WI38 (cell line): ENCODE measurements at regions not wholly inside any gene's neighbourhood (a gene's known extent, or its start where the extent isn't known, plus 50 kb on each side); places are given as distances from the start of the nearest gene placed in this dataset.

Source experiments
- H3K4me3 ChIP-seq: 2 replicates; pipeline ENCODE4 v1.5.1; 2011; ENCODE audit warnings: low read depth, mild to moderate bottlenecking, control low read depth, low read length
- TF ChIP-seq, protein P1 (sequence below): IDR thresholded peaks from 2 replicates; pipeline ENCODE4 v1.5.1; 2012; ENCODE audit warnings: low read depth, mild to moderate bottlenecking, control low read depth, low read length

DNA sequence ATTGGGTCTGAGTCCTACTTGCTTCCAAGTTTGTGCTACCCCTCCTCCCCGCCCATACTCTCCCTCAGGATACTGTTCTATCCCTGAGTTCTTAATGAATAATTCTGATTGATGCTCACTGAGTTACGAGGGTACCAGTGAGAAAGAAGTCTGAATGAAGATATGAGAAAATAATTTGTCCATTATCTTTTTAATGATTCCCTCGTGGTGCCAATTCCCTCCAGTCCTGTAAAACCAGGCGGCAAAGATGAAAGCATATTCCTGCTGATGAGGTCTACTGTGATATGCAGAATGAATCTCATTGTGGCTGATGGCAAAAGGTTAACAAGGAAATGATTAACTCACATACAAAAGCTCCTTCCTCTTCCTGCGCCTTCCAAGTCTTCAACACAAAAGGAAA lies 650.2 kb upstream of the SLC39A10 start:
- TF ChIP-seq, protein P1, sequence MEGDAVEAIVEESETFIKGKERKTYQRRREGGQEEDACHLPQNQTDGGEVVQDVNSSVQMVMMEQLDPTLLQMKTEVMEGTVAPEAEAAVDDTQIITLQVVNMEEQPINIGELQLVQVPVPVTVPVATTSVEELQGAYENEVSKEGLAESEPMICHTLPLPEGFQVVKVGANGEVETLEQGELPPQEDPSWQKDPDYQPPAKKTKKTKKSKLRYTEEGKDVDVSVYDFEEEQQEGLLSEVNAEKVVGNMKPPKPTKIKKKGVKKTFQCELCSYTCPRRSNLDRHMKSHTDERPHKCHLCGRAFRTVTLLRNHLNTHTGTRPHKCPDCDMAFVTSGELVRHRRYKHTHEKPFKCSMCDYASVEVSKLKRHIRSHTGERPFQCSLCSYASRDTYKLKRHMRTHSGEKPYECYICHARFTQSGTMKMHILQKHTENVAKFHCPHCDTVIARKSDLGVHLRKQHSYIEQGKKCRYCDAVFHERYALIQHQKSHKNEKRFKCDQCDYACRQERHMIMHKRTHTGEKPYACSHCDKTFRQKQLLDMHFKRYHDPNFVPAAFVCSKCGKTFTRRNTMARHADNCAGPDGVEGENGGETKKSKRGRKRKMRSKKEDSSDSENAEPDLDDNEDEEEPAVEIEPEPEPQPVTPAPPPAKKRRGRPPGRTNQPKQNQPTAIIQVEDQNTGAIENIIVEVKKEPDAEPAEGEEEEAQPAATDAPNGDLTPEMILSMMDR: no peak
- no peak overlapping the region for H3K4me3 ChIP-seq

DNA sequence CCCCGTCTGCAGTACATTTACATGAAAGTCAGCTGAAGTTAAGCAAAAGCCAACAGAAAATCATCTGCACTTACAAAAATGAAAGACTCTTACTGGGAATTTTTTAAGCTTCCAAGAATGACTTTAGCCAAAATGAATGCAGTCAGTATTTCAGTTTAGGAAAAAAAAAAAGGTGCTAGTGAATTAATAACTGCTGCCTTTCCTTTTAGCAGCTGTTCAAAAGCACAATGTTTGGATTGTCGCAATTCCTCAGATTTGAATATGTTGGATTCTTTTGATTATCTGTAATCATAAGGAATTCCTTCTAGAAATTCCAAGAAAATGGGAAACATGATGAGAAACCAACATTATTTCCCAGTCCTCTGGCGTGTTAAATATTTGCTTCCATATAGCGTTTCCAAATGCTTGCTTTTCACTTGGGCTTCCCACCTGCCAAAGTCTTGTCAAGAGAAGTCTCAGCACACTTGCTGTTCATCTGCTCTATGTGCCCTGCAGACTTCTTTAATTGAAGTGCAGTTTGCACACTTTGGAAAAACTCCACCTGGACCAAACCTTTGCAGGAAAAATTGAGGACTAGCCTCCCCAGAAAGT lies 653.0 kb upstream of the SLC39A10 start:
- H3K4me3 ChIP-seq: no peak overlapping the region
- TF ChIP-seq, protein P1: no peak

DNA sequence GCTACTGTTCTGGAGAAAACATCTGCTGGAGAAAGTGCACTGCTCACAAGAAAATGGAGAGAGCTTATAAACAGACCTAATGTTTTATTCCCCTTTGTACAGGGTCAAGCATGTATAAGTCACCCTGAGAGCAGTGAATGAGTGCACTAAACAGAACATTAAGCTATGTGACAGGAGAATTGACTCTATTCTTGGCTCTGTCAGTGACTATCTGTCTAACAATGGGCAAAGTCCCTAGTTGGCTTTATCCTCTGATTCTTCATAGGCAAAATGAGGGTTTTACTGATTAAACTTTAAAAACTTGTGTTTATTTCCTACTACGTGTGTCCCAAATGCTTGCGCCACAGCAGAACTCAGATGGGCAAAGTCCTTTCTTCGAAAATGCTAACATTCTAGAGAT lies 655.1 kb upstream of the SLC39A10 start:
- H3K4me3 ChIP-seq: no peak overlapping the region
- TF ChIP-seq, protein P1: no peak

DNA sequence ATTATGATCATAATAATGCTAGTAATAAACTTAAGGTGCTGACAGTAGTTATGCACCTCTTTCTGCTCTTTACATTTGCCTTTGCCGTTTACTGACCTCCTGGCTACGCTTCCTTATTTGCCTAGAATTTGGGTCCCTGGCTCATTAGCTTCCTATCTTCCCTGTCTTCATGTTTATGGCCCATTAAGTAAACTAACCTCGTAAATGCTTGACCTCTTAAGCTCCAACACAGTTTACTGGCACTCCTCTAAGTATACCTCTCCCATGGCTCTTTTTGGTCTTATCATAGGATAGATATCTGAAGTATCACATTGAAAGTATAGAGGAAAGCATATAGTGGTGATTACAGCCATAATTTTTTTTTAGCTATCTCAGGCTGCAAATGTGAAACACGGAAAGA lies 657.3 kb upstream of the SLC39A10 start:
- TF ChIP-seq, protein P1: no peak
- H3K4me3 ChIP-seq: no peak overlapping the region

DNA sequence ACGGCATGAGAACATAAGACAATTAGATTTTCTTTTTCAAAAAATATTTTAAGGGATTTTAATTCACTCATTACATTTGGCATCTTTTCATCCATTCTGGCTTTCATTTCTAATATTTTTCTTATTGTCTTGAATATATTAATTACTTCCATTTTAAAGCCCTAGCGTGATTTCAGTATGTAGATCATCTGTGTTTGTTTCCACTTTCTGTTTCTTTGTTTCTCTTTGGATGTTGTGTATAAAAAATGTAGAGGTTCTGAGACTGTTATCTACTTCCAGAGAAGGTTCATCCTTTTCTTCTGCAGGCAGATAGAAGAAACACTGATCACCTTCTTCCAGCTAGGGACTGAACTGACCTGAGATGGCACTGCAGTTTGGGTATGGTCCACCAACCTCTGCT lies 664.4 kb upstream of the SLC39A10 start:
- no peak overlapping the region for H3K4me3 ChIP-seq

DNA sequence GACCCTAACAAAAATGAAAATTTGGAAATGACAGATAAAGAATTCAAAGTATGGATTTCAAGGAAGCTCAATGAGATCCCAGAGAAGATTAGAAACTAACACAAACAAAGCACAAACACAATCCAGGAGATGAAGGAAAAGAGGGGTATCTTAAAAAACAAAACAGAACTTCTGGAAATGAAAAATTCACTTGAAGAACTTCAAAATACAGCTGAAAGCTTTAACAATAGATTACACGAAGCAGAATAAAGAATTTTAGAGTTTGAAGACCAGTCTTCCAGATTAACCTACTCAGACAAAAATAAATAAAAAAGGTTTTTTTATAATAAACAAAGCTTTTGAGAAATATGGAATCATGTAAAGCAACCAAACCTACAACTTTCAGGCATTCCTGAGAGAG lies 671.8 kb upstream of the SLC39A10 start:
- TF ChIP-seq, protein P1: no peak
- no peak overlapping the region for H3K4me3 ChIP-seq

More for the DNA sequence above, 664.4 kb upstream of the SLC39A10 start:
- TF ChIP-seq, protein P1: no peak

DNA sequence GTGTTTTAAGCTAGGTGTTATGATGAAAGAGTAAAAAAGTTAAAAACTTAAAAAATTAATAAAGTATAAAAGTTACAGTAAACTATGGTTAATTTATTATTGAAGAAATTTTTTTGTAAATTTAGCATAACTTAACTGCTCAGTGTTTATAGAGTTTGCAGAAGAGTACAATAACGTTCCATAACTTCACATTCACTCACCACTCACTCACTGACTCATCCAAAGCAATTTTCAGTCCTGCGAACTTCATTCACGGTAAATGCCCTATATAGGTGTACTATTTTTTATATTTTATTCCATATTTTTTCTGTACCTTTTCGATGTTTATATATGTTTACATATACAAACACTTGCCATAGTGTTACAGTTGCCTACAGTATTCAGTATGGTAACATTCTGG lies 694.8 kb upstream of the SLC39A10 start:
- TF ChIP-seq, protein P1: no peak
- no peak overlapping the region for H3K4me3 ChIP-seq
